Activated CD8-positive, alpha-beta T cell treated with anti-CD3 and anti-CD28 coated beads for 36 hours (primary cell): ENCODE measurements at regions not wholly inside any gene's neighbourhood (a gene's known extent, or its start where the extent isn't known, plus 50 kb on each side); places are given as distances from the start of the nearest gene placed in this dataset.

Experiments
- ATAC-seq: fragments of 200-7000 bp; cut with Tn5 transposase; one replicate; pipeline ENCODE4 v1.10.0; 2021; ENCODE audit warnings: mild to moderate bottlenecking, moderate library complexity
- CTCF ChIA-PET: fragments of 350-600 bp; sonication (Branson Sonifier 250); formaldehyde crosslinking; loops from one replicate; lab custom pipeline; 2021; ENCODE audit warnings: antibody characterized with exemption; lab: Charles Lee
- POLR2A ChIA-PET: fragments of 350-600 bp; sonication (Branson Sonifier 250); formaldehyde crosslinking; loops from one replicate; lab custom pipeline; 2021; ENCODE audit warnings: antibody characterized with exemption; lab: Charles Lee
- DNase-seq: peaks from one replicate; pipeline ENCODE4 v3.0.0-alpha.2; 2020
- H3K27ac Mint-ChIP-seq: one replicate; pipeline ENCODE4 v1.8.0; 2021; ENCODE audit warnings: mild to moderate bottlenecking, mixed read lengths
- H3K27me3 Mint-ChIP-seq: one replicate; pipeline ENCODE4 v1.8.0; 2021; ENCODE audit warnings: mixed read lengths
- H3K36me3 Mint-ChIP-seq: one replicate; pipeline ENCODE4 v1.8.0; 2021; ENCODE audit warnings: low read depth, mixed read lengths
- H3K4me1 Mint-ChIP-seq: one replicate; pipeline ENCODE4 v1.8.0; 2021; ENCODE audit warnings: low read depth, mixed read lengths
- H3K4me3 Mint-ChIP-seq: one replicate; pipeline ENCODE4 v1.8.0; 2021; ENCODE audit warnings: mild to moderate bottlenecking, moderate library complexity, mixed read lengths
- H3K9me3 Mint-ChIP-seq: one replicate; pipeline ENCODE4 v1.8.0; 2021; ENCODE audit warnings: mixed read lengths
- CTCF ChIP-seq: fragments of 200-600 bp; IDR thresholded peaks from one replicate; pipeline ENCODE4 v1.8.0; 2022; ENCODE audit warnings: antibody characterized with exemption, mild to moderate bottlenecking
- intact Hi-C: fragments of 100-400 bp; cut with micrococcal nuclease; formaldehyde crosslinking; loops from one replicate; pipeline ENCODE4 v1.10.0; 2022

- ChIA-PET CTCF (no interaction called here), POLR2A (no interaction called here)
- TF ChIP-seq CTCF = no peak
- no peaks in the 10 kb centered on the region for H3K36me3 Mint-ChIP-seq
- no peak for DNase-seq
- H3K4me1 Mint-ChIP-seq = no peaks in the 10 kb centered on the region
- peaks cover 2% of the 10 kb centered on the region for H3K27me3 Mint-ChIP-seq
- intact Hi-C loops = no loop called here
- H3K9me3 Mint-ChIP-seq = no peaks in the 10 kb centered on the region
- ATAC-seq = no peak
- no peak overlapping the region for H3K27ac Mint-ChIP-seq
- no peak overlapping the region for H3K4me3 Mint-ChIP-seq
These were observed 539.2 kb downstream of the SLC4A3 start for GRCh38 chr2:220166616-220167015.

- DNase-seq = no peak
- no peak for ATAC-seq
- POLR2A ChIA-PET = no interaction called here
- Mint-ChIP-seq H3K36me3 (no peaks in the 10 kb centered on the region), H3K4me1 (no peaks in the 10 kb centered on the region), H3K4me3 (no peak overlapping the region), H3K27me3 (peaks cover 2% of the 10 kb centered on the region), H3K27ac (no peak overlapping the region), H3K9me3 (no peaks in the 10 kb centered on the region)
- CTCF ChIA-PET = no interaction called here
- TF ChIP-seq CTCF = no peak
- intact Hi-C loops = no loop called here
These were observed 540.5 kb downstream of the SLC4A3 start for GRCh38 chr2:220167956-220168355.

GRCh38 chr2:220168891-220169546 lies 541.6 kb downstream of the SLC4A3 start:
- ChIA-PET POLR2A (no interaction called here), CTCF (no interaction called here)
- Mint-ChIP-seq H3K4me3 (no peak overlapping the region), H3K36me3 (no peaks in the 10 kb centered on the region), H3K27me3 (peaks cover 2% of the 10 kb centered on the region), H3K9me3 (no peaks in the 10 kb centered on the region), H3K27ac (no peak overlapping the region), H3K4me1 (no peaks in the 10 kb centered on the region)
- TF ChIP-seq CTCF = no peak
- DNase-seq (no peak), ATAC-seq (no peak)
- intact Hi-C loops = no loop called here

GRCh38 chr2:220174826-220175225 lies 547.4 kb downstream of the SLC4A3 start:
- intact Hi-C loops = no loop called here
- Mint-ChIP-seq H3K27ac (no peak overlapping the region), H3K36me3 (no peaks in the 10 kb centered on the region), H3K4me1 (no peaks in the 10 kb centered on the region), H3K27me3 (no peaks in the 10 kb centered on the region), H3K9me3 (no peaks in the 10 kb centered on the region), H3K4me3 (no peak overlapping the region)
- CTCF ChIA-PET = no interaction called here
- ATAC-seq = no peak
- POLR2A ChIA-PET = no interaction called here
- DNase-seq = no peak
- TF ChIP-seq CTCF = no peak

GRCh38 chr2:220175967-220176366 lies 548.5 kb downstream of the SLC4A3 start:
- CTCF ChIA-PET = no interaction called here

More at GRCh38 chr2:220175967-220176366, 548.5 kb downstream of the SLC4A3 start:
- no peaks in the 10 kb centered on the region for H3K36me3 Mint-ChIP-seq
- no peaks in the 10 kb centered on the region for H3K9me3 Mint-ChIP-seq
- intact Hi-C loops = no loop called here
- no peak overlapping the region for H3K4me3 Mint-ChIP-seq
- TF ChIP-seq CTCF = no peak
- no peaks in the 10 kb centered on the region for H3K4me1 Mint-ChIP-seq
- DNase-seq (no peak), ATAC-seq (no peak)
- POLR2A ChIA-PET = no interaction called here
- no peaks in the 10 kb centered on the region for H3K27me3 Mint-ChIP-seq
- no peak overlapping the region for H3K27ac Mint-ChIP-seq
